Upper lobe of left lung (tissue), 4 donors: ENCODE measurements at regions not wholly inside any gene's neighbourhood (a gene's known extent, or its start where the extent isn't known, plus 50 kb on each side); places are given as distances from the start of the nearest gene placed in this dataset.

Source experiments
- CTCF ChIP-seq, 6 experiments: fragments of 450-650 bp in 4 of 6; fragments of 200-600 bp in 2 of 6; sonication (generic) in 2 of 6; IDR thresholded peaks; one replicate each; pipeline ENCODE4 v1.5.1; 2016 to 2019; ENCODE audit warnings: antibody characterized with exemption in 6 of 6
- EP300 ChIP-seq, 4 donors: sonication (generic); formaldehyde crosslinking; IDR thresholded peaks; one replicate each; pipeline ENCODE4 v1.5.1; 2017; ENCODE audit warnings: antibody characterized with exemption in 4 of 4, control low read depth in 2 of 4
- POLR2A ChIP-seq, 4 donors: fragments of 450-650 bp; IDR thresholded peaks; one replicate each; pipeline ENCODE4 v1.5.1; 2016 to 2017; ENCODE audit warnings: antibody characterized with exemption in 4 of 4, mild to moderate bottlenecking in 2 of 4
- POLR2AphosphoS5 ChIP-seq, 2 donors: sonication (generic); formaldehyde crosslinking; IDR thresholded peaks; one replicate each; pipeline ENCODE4 v1.5.1; 2017; ENCODE audit warnings: antibody characterized with exemption in 2 of 2

GRCh38 chr12:19694627-19695026, 255.3 kb downstream of the AEBP2 start:
- no peak for TF ChIP-seq EP300 (IDR thresholded peaks at IDR 0.05)
- TF ChIP-seq CTCF (IDR thresholded peaks at IDR 0.05), result no peak
- TF ChIP-seq POLR2AphosphoS5 (IDR thresholded peaks at IDR 0.05), result no peak
- TF ChIP-seq POLR2A (IDR thresholded peaks at IDR 0.05), result no peak
